ENCODE measurements at regions not wholly inside any gene's neighbourhood (a gene's known extent, or its start where the extent isn't known, plus 50 kb on each side); places are given as distances from the start of the nearest gene placed in this dataset.

DNA sequence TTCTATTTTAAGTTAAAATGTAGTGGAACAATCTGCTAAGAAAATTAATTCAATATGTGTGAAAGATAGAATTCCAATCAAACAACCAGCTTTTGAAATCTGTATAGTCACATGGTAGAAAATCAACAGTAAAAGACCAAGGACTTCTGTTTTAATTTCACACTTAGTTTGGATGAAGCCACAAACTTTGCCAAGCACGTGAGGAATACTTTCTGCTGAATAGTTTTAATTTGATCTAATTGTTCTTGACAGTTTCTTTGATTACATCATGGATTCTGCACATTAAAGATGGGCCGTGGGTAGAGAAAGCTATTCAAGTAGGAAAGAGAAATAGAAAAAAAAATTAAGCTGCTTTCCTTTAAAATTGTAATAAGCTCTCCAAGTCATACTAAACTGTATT lies 137.9 kb upstream of the FAM241A start:
- TF ChIP-seq POLR2AphosphoS5 (IDR thresholded peaks at IDR 0.05; ENCODE audit: low read depth, low read length) (no peak), MAFK (IDR thresholded peaks at IDR 0.05; ENCODE audit: low read depth, low read length) (no peak), ASH2L (IDR thresholded peaks at IDR 0.05; ENCODE audit: low read length) (no peak), JUN (IDR thresholded peaks at IDR 0.05; ENCODE audit: low read depth, low read length) (no peak)
- TF ChIP-seq, protein P1, sequence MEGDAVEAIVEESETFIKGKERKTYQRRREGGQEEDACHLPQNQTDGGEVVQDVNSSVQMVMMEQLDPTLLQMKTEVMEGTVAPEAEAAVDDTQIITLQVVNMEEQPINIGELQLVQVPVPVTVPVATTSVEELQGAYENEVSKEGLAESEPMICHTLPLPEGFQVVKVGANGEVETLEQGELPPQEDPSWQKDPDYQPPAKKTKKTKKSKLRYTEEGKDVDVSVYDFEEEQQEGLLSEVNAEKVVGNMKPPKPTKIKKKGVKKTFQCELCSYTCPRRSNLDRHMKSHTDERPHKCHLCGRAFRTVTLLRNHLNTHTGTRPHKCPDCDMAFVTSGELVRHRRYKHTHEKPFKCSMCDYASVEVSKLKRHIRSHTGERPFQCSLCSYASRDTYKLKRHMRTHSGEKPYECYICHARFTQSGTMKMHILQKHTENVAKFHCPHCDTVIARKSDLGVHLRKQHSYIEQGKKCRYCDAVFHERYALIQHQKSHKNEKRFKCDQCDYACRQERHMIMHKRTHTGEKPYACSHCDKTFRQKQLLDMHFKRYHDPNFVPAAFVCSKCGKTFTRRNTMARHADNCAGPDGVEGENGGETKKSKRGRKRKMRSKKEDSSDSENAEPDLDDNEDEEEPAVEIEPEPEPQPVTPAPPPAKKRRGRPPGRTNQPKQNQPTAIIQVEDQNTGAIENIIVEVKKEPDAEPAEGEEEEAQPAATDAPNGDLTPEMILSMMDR (IDR thresholded peaks at IDR 0.05; ENCODE audit: control extremely low read depth in 1 of 3, insufficient read depth in 1 of 3, low read depth in 1 of 3, low read length in 3 of 3): no peak
- TF ChIP-seq, protein P2, sequence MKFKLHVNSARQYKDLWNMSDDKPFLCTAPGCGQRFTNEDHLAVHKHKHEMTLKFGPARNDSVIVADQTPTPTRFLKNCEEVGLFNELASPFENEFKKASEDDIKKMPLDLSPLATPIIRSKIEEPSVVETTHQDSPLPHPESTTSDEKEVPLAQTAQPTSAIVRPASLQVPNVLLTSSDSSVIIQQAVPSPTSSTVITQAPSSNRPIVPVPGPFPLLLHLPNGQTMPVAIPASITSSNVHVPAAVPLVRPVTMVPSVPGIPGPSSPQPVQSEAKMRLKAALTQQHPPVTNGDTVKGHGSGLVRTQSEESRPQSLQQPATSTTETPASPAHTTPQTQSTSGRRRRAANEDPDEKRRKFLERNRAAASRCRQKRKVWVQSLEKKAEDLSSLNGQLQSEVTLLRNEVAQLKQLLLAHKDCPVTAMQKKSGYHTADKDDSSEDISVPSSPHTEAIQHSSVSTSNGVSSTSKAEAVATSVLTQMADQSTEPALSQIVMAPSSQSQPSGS (IDR thresholded peaks at IDR 0.05; ENCODE audit: low read length): no peak
